Panc1 (cell line): ENCODE measurements at regions not wholly inside any gene's neighbourhood (a gene's known extent, or its start where the extent isn't known, plus 50 kb on each side); places are given as distances from the start of the nearest gene placed in this dataset.

Source experiments
- ATAC-seq: fragments of 200-7000 bp; cut with Tn5 transposase; 2 replicates; pipeline ENCODE4 v1.9.1; 2020; ENCODE audit warnings: mild to moderate bottlenecking, moderate library complexity
- BruUV-seq: library from RNA; stranded (reverse); fragments of 400-500 nt; replicated peaks from 2 replicates; lab custom pipeline; 2021; lab: Mats Ljungman, UMichigan
- CTCF ChIA-PET: fragments of 300-600 bp; sonication (Branson Sonifier 250); formaldehyde crosslinking; loops from one replicate; lab custom pipeline; 2022; ENCODE audit warnings: antibody characterized with exemption; lab: Charles Lee
- POLR2A ChIA-PET: fragments of 300-600 bp; sonication (Branson Sonifier 250); formaldehyde crosslinking; loops from one replicate; lab custom pipeline; 2022; ENCODE audit warnings: antibody characterized with exemption; lab: Charles Lee
- DNase-seq: peaks from one replicate; pipeline ENCODE4 v3.0.0-alpha.2; 2010; ENCODE audit warnings: low read depth, low spot score
- H3K27ac ChIP-seq: 2 replicates; pipeline ENCODE4 v1.5.1; 2011; ENCODE audit warnings: mild to moderate bottlenecking, low read length, inconsistent platforms
- H3K27me3 ChIP-seq: fragments of 200-500 bp; sonication (Bioruptor generic); 2 replicates; pipeline ENCODE4 v1.6.0; 2014; ENCODE audit warnings: low read length, inconsistent platforms; ENCODE audit not compliant: control insufficient read depth, insufficient read depth
- H3K36me3 ChIP-seq: fragments of 200-500 bp; sonication (Bioruptor generic); 2 replicates; pipeline ENCODE4 v1.5.1; 2014; ENCODE audit warnings: inconsistent platforms, mild to moderate bottlenecking, low read length, moderate library complexity; ENCODE audit not compliant: control insufficient read depth, insufficient read depth
- H3K4me1 ChIP-seq: 2 replicates; pipeline ENCODE4 v1.5.1; 2011; ENCODE audit warnings: inconsistent platforms, mild to moderate bottlenecking, low read length, moderate library complexity; ENCODE audit not compliant: control insufficient read depth, insufficient read depth
- H3K4me3 ChIP-seq, 2 experiments: 2 replicates each; pipeline ENCODE4 v1.5.1; 2011 to 2012; ENCODE audit warnings: low read depth in 2 of 2, low read length in 2 of 2, mild to moderate bottlenecking in 2 of 2, inconsistent platforms in 1 of 2, moderate library complexity in 1 of 2
- H3K9me3 ChIP-seq: fragments of 200-500 bp; sonication (Bioruptor generic); 2 replicates; pipeline ENCODE4 v1.5.1; 2014; ENCODE audit warnings: low read depth, mild to moderate bottlenecking, inconsistent platforms, low read length, moderate library complexity; ENCODE audit not compliant: control insufficient read depth, insufficient read depth
- POLR2AphosphoS5 ChIP-seq: IDR thresholded peaks from 2 replicates; pipeline ENCODE4 v1.6.1; 2012; ENCODE audit warnings: mild to moderate bottlenecking, low read depth, low read length, moderate library complexity
- SIN3A ChIP-seq: IDR thresholded peaks from 2 replicates; pipeline ENCODE4 v1.6.1; 2012; ENCODE audit warnings: low read depth, mild to moderate bottlenecking, low read length, moderate library complexity, borderline replicate concordance; ENCODE audit not compliant: insufficient read depth
- TCF7L2 ChIP-seq: IDR thresholded peaks from 2 replicates; pipeline ENCODE4 v1.6.1; 2011; ENCODE audit warnings: mild to moderate bottlenecking, low read depth, low read length, inconsistent platforms
- in situ Hi-C: cut with HindIII; loops from 2 replicates; pipeline ENCODE4 v1.10.0; 2016; ENCODE audit warnings: low sequenced_read_pairs, low pct_unique_long_range_greater_than_20kb
- intact Hi-C: fragments of 100-400 bp; cut with micrococcal nuclease; formaldehyde crosslinking; loops from one replicate; pipeline ENCODE4 v1.10.0; 2022; ENCODE audit not compliant: unreplicated experiment
- TF ChIP-seq, protein P1 (sequence below): fragments of 450-650 bp; IDR thresholded peaks from 2 replicates; pipeline ENCODE4 v1.5.1; 2017; ENCODE audit warnings: mild to moderate bottlenecking
- TF ChIP-seq, protein P2 (sequence below), 2 experiments: IDR thresholded peaks; 2 replicates each; pipeline ENCODE4 v1.6.1; 2011 to 2012; ENCODE audit warnings: low read depth in 2 of 2, control low read depth in 1 of 2, low read length in 1 of 2, mild to moderate bottlenecking in 1 of 2, moderate library complexity in 1 of 2; ENCODE audit not compliant: insufficient read depth in 1 of 2

DNA sequence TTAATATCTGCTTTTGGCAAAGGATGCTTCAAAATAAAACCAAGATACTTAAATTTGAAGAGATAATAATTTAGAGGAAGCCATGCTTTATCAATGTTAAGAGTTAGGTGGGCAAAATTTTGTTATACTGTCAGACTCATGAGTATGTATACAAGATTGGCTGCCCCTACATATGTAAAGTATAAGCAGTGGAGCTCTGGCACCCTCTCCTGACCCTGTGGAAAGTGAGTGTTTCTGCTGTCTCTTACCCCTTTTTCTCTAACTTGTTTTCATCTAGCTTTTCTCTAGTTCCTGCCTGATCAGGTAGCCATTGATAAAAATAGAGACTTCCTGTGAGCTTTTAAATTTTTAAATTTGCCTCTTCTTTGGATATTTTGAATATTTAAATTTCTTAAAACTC lies 710.9 kb upstream of the SPRY2 start:
- ATAC-seq (no peak), DNase-seq (no peak)
- no peaks in the 10 kb centered on the region for H3K36me3 ChIP-seq
- no peaks in the 10 kb centered on the region for H3K4me1 ChIP-seq
- BruUV-seq: no TSS peak
- H3K9me3 ChIP-seq: no peaks in the 10 kb centered on the region
- in situ Hi-C loops (no loop called here), intact Hi-C loops (no loop called here)
- no peak overlapping the region for H3K27ac ChIP-seq
- ChIA-PET CTCF (no interaction called here), POLR2A (no interaction called here)
- TF ChIP-seq, protein P1, sequence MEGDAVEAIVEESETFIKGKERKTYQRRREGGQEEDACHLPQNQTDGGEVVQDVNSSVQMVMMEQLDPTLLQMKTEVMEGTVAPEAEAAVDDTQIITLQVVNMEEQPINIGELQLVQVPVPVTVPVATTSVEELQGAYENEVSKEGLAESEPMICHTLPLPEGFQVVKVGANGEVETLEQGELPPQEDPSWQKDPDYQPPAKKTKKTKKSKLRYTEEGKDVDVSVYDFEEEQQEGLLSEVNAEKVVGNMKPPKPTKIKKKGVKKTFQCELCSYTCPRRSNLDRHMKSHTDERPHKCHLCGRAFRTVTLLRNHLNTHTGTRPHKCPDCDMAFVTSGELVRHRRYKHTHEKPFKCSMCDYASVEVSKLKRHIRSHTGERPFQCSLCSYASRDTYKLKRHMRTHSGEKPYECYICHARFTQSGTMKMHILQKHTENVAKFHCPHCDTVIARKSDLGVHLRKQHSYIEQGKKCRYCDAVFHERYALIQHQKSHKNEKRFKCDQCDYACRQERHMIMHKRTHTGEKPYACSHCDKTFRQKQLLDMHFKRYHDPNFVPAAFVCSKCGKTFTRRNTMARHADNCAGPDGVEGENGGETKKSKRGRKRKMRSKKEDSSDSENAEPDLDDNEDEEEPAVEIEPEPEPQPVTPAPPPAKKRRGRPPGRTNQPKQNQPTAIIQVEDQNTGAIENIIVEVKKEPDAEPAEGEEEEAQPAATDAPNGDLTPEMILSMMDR: peak; percentile 52; the same call in 1 of the 2 replicates
- no peak for TF ChIP-seq SIN3A
- no peak overlapping the region for H3K4me3 ChIP-seq
- no peaks in the 10 kb centered on the region for H3K27me3 ChIP-seq

GRCh38 chr13:81048026-81048461 lies 707.1 kb upstream of the SPRY2 start:
- Histone ChIP-seq H3K9me3 (no peaks in the 10 kb centered on the region), H3K27me3 (no peaks in the 10 kb centered on the region), H3K36me3 (no peaks in the 10 kb centered on the region), H3K4me3 (no peak overlapping the region), H3K27ac (no peak overlapping the region), H3K4me1 (no peaks in the 10 kb centered on the region)
- no TSS peak for BruUV-seq
- CTCF ChIA-PET: no interaction called here
- POLR2A ChIA-PET: no interaction called here
- no peak for DNase-seq
- TF ChIP-seq POLR2AphosphoS5: no peak
- in situ Hi-C loops (no loop called here), intact Hi-C loops (no loop called here)
- ATAC-seq: no peak

DNA sequence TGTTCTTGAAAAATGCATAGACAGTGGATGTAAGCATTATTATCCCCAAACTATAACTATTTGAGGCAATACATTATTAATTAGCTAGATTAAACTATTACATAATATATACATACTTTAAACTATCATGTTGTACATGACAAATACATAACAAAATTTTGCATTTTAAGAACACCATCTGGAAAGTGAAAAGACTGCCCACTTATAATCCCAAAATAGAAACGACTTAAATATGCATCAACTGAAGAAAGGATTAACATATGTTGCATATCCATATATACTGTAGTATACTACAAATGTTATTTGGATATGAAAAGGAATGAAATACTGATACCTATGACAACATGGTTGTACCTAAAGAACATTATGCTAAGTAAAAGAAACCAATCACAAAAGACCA lies 700.8 kb upstream of the SPRY2 start:
- ChIA-PET CTCF (no interaction called here), POLR2A (no interaction called here)
- BruUV-seq: no TSS peak
- intact Hi-C loops (no loop called here), in situ Hi-C loops (no loop called here)
- Histone ChIP-seq H3K4me3 (no peak overlapping the region), H3K36me3 (no peaks in the 10 kb centered on the region), H3K27ac (no peak overlapping the region), H3K9me3 (no peaks in the 10 kb centered on the region; the same call in 1 of the 2 replicates), H3K27me3 (no peaks in the 10 kb centered on the region), H3K4me1 (no peaks in the 10 kb centered on the region)
- DNase-seq (no peak), ATAC-seq (no peak)
- TF ChIP-seq, protein P2, sequence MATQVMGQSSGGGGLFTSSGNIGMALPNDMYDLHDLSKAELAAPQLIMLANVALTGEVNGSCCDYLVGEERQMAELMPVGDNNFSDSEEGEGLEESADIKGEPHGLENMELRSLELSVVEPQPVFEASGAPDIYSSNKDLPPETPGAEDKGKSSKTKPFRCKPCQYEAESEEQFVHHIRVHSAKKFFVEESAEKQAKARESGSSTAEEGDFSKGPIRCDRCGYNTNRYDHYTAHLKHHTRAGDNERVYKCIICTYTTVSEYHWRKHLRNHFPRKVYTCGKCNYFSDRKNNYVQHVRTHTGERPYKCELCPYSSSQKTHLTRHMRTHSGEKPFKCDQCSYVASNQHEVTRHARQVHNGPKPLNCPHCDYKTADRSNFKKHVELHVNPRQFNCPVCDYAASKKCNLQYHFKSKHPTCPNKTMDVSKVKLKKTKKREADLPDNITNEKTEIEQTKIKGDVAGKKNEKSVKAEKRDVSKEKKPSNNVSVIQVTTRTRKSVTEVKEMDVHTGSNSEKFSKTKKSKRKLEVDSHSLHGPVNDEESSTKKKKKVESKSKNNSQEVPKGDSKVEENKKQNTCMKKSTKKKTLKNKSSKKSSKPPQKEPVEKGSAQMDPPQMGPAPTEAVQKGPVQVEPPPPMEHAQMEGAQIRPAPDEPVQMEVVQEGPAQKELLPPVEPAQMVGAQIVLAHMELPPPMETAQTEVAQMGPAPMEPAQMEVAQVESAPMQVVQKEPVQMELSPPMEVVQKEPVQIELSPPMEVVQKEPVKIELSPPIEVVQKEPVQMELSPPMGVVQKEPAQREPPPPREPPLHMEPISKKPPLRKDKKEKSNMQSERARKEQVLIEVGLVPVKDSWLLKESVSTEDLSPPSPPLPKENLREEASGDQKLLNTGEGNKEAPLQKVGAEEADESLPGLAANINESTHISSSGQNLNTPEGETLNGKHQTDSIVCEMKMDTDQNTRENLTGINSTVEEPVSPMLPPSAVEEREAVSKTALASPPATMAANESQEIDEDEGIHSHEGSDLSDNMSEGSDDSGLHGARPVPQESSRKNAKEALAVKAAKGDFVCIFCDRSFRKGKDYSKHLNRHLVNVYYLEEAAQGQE (IDR thresholded peaks at IDR 0.05; ENCODE audit: insufficient read depth in 1 of 2, low read depth in 2 of 2, low read length in 1 of 2): no peak
- TF ChIP-seq, protein P1: no peak
- TF ChIP-seq TCF7L2 (no peak), SIN3A (no peak), POLR2AphosphoS5 (no peak)
